ENCODE measurements at regions not wholly inside any gene's neighbourhood (a gene's known extent, or its start where the extent isn't known, plus 50 kb on each side); places are given as distances from the start of the nearest gene placed in this dataset.

DNA sequence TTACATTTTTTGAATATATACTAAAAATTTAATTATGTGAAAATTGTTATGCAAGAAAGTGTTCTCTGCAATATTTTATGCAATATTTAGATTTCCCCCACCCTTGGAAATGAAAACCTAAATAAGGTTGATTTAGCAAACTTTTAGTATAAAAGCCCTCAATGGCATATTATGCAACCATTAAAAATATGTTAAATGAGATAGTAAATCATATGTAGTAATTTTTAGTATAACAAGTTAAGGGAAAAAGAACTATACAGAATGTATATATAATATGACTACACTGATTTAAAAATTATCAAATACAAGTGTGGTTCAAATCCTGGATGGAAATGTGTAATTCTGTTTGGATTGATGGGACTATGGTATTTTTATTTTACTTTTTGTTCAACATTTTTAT lies 116.9 kb upstream of the MEF2C start:
- no TSS peak for BruUV-seq (replicated peaks)
- ChIA-PET CTCF (no interaction called here), POLR2A (no interaction called here)
- ATAC-seq (no peak), DNase-seq (ENCODE audit: low read depth, low spot score) (no peak)
- no peak overlapping the region for H3K4me3 ChIP-seq (ENCODE audit: low read depth in 2 of 2, low read length in 2 of 2)
- no peak overlapping the region for H3K27ac ChIP-seq (ENCODE audit: low read length)
- no peaks in the 10 kb centered on the region; the same call in 1 of the 2 replicates for H3K27me3 ChIP-seq (ENCODE audit: control insufficient read depth, insufficient read depth, low read length)
- H3K36me3 ChIP-seq (ENCODE audit: control insufficient read depth, insufficient read depth, low read length) = no peaks in the 10 kb centered on the region
- intact Hi-C loops (cut with micrococcal nuclease; ENCODE audit: unreplicated experiment) = no loop called here
- in situ Hi-C loops (cut with HindIII; ENCODE audit: low pct_unique_long_range_greater_than_20kb, low sequenced_read_pairs) = no loop called here
- no peaks in the 10 kb centered on the region for H3K9me3 ChIP-seq (ENCODE audit: control insufficient read depth, insufficient read depth, low read depth, low read length)
- H3K4me1 ChIP-seq (ENCODE audit: control insufficient read depth, insufficient read depth, low read length) = no peaks in the 10 kb centered on the region
- TF ChIP-seq POLR2AphosphoS5 (IDR thresholded peaks at IDR 0.05; ENCODE audit: low read depth, low read length) = no peak
- TF ChIP-seq TCF7L2 (IDR thresholded peaks at IDR 0.05; ENCODE audit: low read depth, low read length) = no peak
- no peak for TF ChIP-seq SIN3A (IDR thresholded peaks at IDR 0.05; ENCODE audit: borderline replicate concordance, insufficient read depth, low read depth, low read length)
- TF ChIP-seq, protein P1, sequence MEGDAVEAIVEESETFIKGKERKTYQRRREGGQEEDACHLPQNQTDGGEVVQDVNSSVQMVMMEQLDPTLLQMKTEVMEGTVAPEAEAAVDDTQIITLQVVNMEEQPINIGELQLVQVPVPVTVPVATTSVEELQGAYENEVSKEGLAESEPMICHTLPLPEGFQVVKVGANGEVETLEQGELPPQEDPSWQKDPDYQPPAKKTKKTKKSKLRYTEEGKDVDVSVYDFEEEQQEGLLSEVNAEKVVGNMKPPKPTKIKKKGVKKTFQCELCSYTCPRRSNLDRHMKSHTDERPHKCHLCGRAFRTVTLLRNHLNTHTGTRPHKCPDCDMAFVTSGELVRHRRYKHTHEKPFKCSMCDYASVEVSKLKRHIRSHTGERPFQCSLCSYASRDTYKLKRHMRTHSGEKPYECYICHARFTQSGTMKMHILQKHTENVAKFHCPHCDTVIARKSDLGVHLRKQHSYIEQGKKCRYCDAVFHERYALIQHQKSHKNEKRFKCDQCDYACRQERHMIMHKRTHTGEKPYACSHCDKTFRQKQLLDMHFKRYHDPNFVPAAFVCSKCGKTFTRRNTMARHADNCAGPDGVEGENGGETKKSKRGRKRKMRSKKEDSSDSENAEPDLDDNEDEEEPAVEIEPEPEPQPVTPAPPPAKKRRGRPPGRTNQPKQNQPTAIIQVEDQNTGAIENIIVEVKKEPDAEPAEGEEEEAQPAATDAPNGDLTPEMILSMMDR (IDR thresholded peaks at IDR 0.05) = no peak
- TF ChIP-seq REST (IDR thresholded peaks at IDR 0.05; ENCODE audit: insufficient read depth in 1 of 2, low read depth in 2 of 2, low read length in 1 of 2) = no peak

DNA sequence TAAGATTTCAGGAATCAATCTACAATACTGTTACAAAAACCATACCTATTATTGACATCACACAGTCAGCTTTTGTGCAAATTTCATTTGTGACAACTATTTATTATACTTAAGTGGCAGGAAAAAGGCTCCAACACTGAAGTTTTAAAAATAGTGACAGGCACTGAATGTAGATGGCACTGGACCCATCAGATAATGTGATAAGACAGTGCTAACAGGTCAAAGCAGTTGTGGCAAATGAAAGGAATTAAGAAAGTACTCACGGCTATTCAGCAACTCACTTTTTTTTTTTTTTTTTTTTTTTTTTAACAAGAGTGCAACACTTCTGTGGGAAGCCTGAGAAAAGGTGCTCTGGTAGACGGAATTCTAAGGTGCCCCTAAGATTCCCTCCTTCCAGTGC lies 115.0 kb upstream of the MEF2C start:
- Histone ChIP-seq H3K27ac (ENCODE audit: low read length) (no peak overlapping the region), H3K4me3 (ENCODE audit: low read depth in 2 of 2, low read length in 2 of 2) (no peak overlapping the region), H3K4me1 (ENCODE audit: control insufficient read depth, insufficient read depth, low read length) (no peaks in the 10 kb centered on the region), H3K9me3 (ENCODE audit: control insufficient read depth, insufficient read depth, low read depth, low read length) (no peaks in the 10 kb centered on the region), H3K36me3 (ENCODE audit: control insufficient read depth, insufficient read depth, low read length) (no peaks in the 10 kb centered on the region), H3K27me3 (ENCODE audit: control insufficient read depth, insufficient read depth, low read length) (no peaks in the 10 kb centered on the region; the same call in 1 of the 2 replicates)
- POLR2A ChIA-PET = no interaction called here
- DNase-seq (ENCODE audit: low read depth, low spot score) = no peak
- in situ Hi-C loops (cut with HindIII; ENCODE audit: low pct_unique_long_range_greater_than_20kb, low sequenced_read_pairs) = no loop called here
- intact Hi-C loops (cut with micrococcal nuclease; ENCODE audit: unreplicated experiment) = no loop called here
- CTCF ChIA-PET = no interaction called here
- BruUV-seq (replicated peaks) = no TSS peak
- ATAC-seq = no peak
- TF ChIP-seq, protein P1 (IDR thresholded peaks at IDR 0.05) = no peak
- TF ChIP-seq REST (IDR thresholded peaks at IDR 0.05; ENCODE audit: insufficient read depth in 1 of 2, low read depth in 2 of 2, low read length in 1 of 2) (no peak), TCF7L2 (IDR thresholded peaks at IDR 0.05; ENCODE audit: low read depth, low read length) (no peak), SIN3A (IDR thresholded peaks at IDR 0.05; ENCODE audit: borderline replicate concordance, insufficient read depth, low read depth, low read length) (no peak), POLR2AphosphoS5 (IDR thresholded peaks at IDR 0.05; ENCODE audit: low read depth, low read length) (no peak)
